ENCODE measurements at regions not wholly inside any gene's neighbourhood (a gene's known extent, or its start where the extent isn't known, plus 50 kb on each side); places are given as distances from the start of the nearest gene placed in this dataset.

GRCh38 chr20:24210356-24210755 lies 221.8 kb upstream of the GGTLC1 start:
- TF ChIP-seq, protein P1, sequence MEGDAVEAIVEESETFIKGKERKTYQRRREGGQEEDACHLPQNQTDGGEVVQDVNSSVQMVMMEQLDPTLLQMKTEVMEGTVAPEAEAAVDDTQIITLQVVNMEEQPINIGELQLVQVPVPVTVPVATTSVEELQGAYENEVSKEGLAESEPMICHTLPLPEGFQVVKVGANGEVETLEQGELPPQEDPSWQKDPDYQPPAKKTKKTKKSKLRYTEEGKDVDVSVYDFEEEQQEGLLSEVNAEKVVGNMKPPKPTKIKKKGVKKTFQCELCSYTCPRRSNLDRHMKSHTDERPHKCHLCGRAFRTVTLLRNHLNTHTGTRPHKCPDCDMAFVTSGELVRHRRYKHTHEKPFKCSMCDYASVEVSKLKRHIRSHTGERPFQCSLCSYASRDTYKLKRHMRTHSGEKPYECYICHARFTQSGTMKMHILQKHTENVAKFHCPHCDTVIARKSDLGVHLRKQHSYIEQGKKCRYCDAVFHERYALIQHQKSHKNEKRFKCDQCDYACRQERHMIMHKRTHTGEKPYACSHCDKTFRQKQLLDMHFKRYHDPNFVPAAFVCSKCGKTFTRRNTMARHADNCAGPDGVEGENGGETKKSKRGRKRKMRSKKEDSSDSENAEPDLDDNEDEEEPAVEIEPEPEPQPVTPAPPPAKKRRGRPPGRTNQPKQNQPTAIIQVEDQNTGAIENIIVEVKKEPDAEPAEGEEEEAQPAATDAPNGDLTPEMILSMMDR (IDR thresholded peaks at IDR 0.05; ENCODE audit: insufficient read depth, low read depth, low read length): no peak
- no peak for TF ChIP-seq EZH2 (IDR thresholded peaks at IDR 0.05; ENCODE audit: insufficient read depth, low read length)
